Fibroblast of lung (primary cell): ENCODE measurements at regions not wholly inside any gene's neighbourhood (a gene's known extent, or its start where the extent isn't known, plus 50 kb on each side); places are given as distances from the start of the nearest gene placed in this dataset.

Experiments used
- CTCF ChIP-seq, 2 donors: IDR thresholded peaks in 1 of 2; conservative IDR thresholded peaks in 1 of 2; 1 replicate in 1 of 2; 2 replicates in 1 of 2; pipeline ENCODE4 v1.5.1; 2011 to 2012; ENCODE audit warnings: low read length in 2 of 2, control low read depth in 1 of 2, inconsistent platforms in 1 of 2, low read depth in 1 of 2, mild to moderate bottlenecking in 1 of 2
- EZH2 ChIP-seq: IDR thresholded peaks from 2 replicates; pipeline ENCODE4 v1.5.1; 2012; ENCODE audit warnings: low read length, control low read depth, mild to moderate bottlenecking; ENCODE audit errors: missing control alignments

- TF ChIP-seq CTCF (conservative IDR thresholded peaks at IDR 0.05 in 1 of 2, IDR thresholded peaks at IDR 0.05 in 1 of 2; ENCODE audit: low read depth in 1 of 2, low read length in 2 of 2) (no peak), EZH2 (no peak)
Measured at GRCh38 chr22:48152916-48153315, 1390.5 kb downstream of the TBC1D22A start.
